ENCODE measurements at regions not wholly inside any gene's neighbourhood (a gene's known extent, or its start where the extent isn't known, plus 50 kb on each side); places are given as distances from the start of the nearest gene placed in this dataset.
A peak's percentile ranks its signal among the peaks of the same experiment; 100 is the strongest.

- no peak for DNase-seq (ENCODE audit: low spot score)
- no peak overlapping the region for H3K27ac ChIP-seq (ENCODE audit: low read depth in 1 of 2, low read length in 2 of 2)
- no peaks in the 10 kb centered on the region for H3K9me3 ChIP-seq (ENCODE audit: control insufficient read depth in 4 of 4, low read length in 3 of 4)
- TF ChIP-seq EGR1 (IDR thresholded peaks at IDR 0.05; ENCODE audit: low read depth in 2 of 2) (no peak), YY1 (IDR thresholded peaks at IDR 0.05) (no peak), JUND (IDR thresholded peaks at IDR 0.05) (no peak), GABPA (IDR thresholded peaks at IDR 0.05 in 1 of 2, conservative IDR thresholded peaks at IDR 0.05 in 1 of 2) (no peak), ZBTB33 (IDR thresholded peaks at IDR 0.05) (no peak), FOXA1 (IDR thresholded peaks at IDR 0.05) (no peak), REST (IDR thresholded peaks at IDR 0.05) (no peak), TAF1 (conservative IDR thresholded peaks at IDR 0.05) (no peak), NR2F2 (IDR thresholded peaks at IDR 0.05) (no peak), FOXA2 (IDR thresholded peaks at IDR 0.05) (no peak)
- no peaks in the 10 kb centered on the region for H3K36me3 ChIP-seq (ENCODE audit: control insufficient read depth in 4 of 4, insufficient read depth in 3 of 4, low read depth in 1 of 4, low read length in 3 of 4)
- WGBS, result 47% methylated on average over 4 of the region's 4 CpGs
- H3K27me3 ChIP-seq (ENCODE audit: control insufficient read depth in 4 of 4, insufficient read depth in 4 of 4, low read length in 3 of 4), result no peaks in the 10 kb centered on the region
- H3K9ac ChIP-seq (ENCODE audit: low read depth in 1 of 2, low read length in 2 of 2), result no peak overlapping the region
- no peak overlapping the region for H3K4me3 ChIP-seq (ENCODE audit: low read depth in 1 of 3, low read length in 3 of 3)
- H3K4me1 ChIP-seq (ENCODE audit: control insufficient read depth in 4 of 4, insufficient read depth in 4 of 4, low read length in 3 of 4), result peaks cover 12 to 49% (median 38%) of the 10 kb centered on the region in 4 donors
Observed at GRCh38 chr2:41906338-41906725, 141.5 kb upstream of the PKDCC start.

- Histone ChIP-seq H3K4me3 (ENCODE audit: low read depth in 1 of 3, low read length in 3 of 3) (no peak overlapping the region), H3K36me3 (ENCODE audit: control insufficient read depth in 4 of 4, insufficient read depth in 3 of 4, low read depth in 1 of 4, low read length in 3 of 4) (no peaks in the 10 kb centered on the region), H3K9me3 (ENCODE audit: control insufficient read depth in 4 of 4, low read length in 3 of 4) (no peaks in the 10 kb centered on the region), H3K9ac (ENCODE audit: low read depth in 1 of 2, low read length in 2 of 2) (no peak overlapping the region), H3K27me3 (ENCODE audit: control insufficient read depth in 4 of 4, insufficient read depth in 4 of 4, low read length in 3 of 4) (no peaks in the 10 kb centered on the region), H3K4me1 (ENCODE audit: control insufficient read depth in 4 of 4, insufficient read depth in 4 of 4, low read length in 3 of 4) (peaks cover 12 to 51% (median 40%) of the 10 kb centered on the region in 4 donors), H3K27ac (ENCODE audit: low read depth in 1 of 2, low read length in 2 of 2) (peak overlapping the region; percentile 63 to 71)
- DNase-seq (ENCODE audit: low spot score), result no peak
- TF ChIP-seq GABPA (IDR thresholded peaks at IDR 0.05 in 1 of 2, conservative IDR thresholded peaks at IDR 0.05 in 1 of 2) (no peak), YY1 (IDR thresholded peaks at IDR 0.05) (no peak), HNF4G (IDR thresholded peaks at IDR 0.05) (no peak), REST (IDR thresholded peaks at IDR 0.05) (no peak), TAF1 (conservative IDR thresholded peaks at IDR 0.05) (no peak), EGR1 (IDR thresholded peaks at IDR 0.05; ENCODE audit: low read depth in 2 of 2) (no peak), HNF4A (conservative IDR thresholded peaks at IDR 0.05) (no peak), FOXA1 (IDR thresholded peaks at IDR 0.05) (no peak), NR2F2 (IDR thresholded peaks at IDR 0.05) (no peak), MAX (IDR thresholded peaks at IDR 0.05) (no peak)
- TF ChIP-seq, protein P1, sequence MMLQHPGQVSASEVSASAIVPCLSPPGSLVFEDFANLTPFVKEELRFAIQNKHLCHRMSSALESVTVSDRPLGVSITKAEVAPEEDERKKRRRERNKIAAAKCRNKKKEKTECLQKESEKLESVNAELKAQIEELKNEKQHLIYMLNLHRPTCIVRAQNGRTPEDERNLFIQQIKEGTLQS (IDR thresholded peaks at IDR 0.05), result no peak
- 97% methylated on average over 6 of the region's 6 CpGs for WGBS
Observed at GRCh38 chr2:41907141-41907540, 140.7 kb upstream of the PKDCC start.
